K562 (cell line): ENCODE measurements at regions not wholly inside any gene's neighbourhood (a gene's known extent, or its start where the extent isn't known, plus 50 kb on each side); places are given as distances from the start of the nearest gene placed in this dataset.

ENCODE experiments used
- SMARCA5 ChIP-seq: fragments of 450-650 bp; IDR thresholded peaks from 2 replicates; pipeline ENCODE4 v1.6.1; 2016
- ZNF717 ChIP-seq: fragments of 250-450 bp; sonication (Bioruptor Pico); IDR thresholded peaks from 2 replicates; pipeline ENCODE4 v1.5.0; 2021

- TF ChIP-seq SMARCA5 (no peak), ZNF717 (CRISPR knock-in tag) (no peak)
Observed at GRCh38 chr2:88247531-88247930, 77.4 kb downstream of the THNSL2 start.
